NOMO-1 treated with DMSO at 0.1 percent for 48 hours (cell line): ENCODE measurements at regions not wholly inside any gene's neighbourhood (a gene's known extent, or its start where the extent isn't known, plus 50 kb on each side); places are given as distances from the start of the nearest gene placed in this dataset.

Experiments used
- DNase-seq: peaks from one replicate; lab custom pipeline; 2025; ENCODE audit not compliant: unreplicated experiment; lab: John Stamatoyannopoulos, UW

GRCh38 chr11:116481126-116481675 is 291.6 kb downstream of the BUD13 start:
- DNase-seq, result no peak

GRCh38 chr11:116478669-116479668 is 293.8 kb downstream of the BUD13 start:
- DNase-seq, result no peak

GRCh38 chr11:116478205-116478604 is 294.6 kb downstream of the BUD13 start:
- no peak for DNase-seq

- DNase-seq, result no peak
Observed at GRCh38 chr11:116473790-116474346, 298.9 kb downstream of the BUD13 start.

GRCh38 chr11:116473206-116473769 is 299.5 kb downstream of the BUD13 start:
- DNase-seq, result no peak

GRCh38 chr11:116472651-116473050 is 300.1 kb downstream of the BUD13 start:
- no peak for DNase-seq

GRCh38 chr11:116471608-116472256 is 301.1 kb downstream of the BUD13 start:
- DNase-seq, result no peak

- no peak for DNase-seq
Observed at GRCh38 chr11:116468699-116469098, 304.1 kb downstream of the BUD13 start.

- no peak for DNase-seq
Observed at GRCh38 chr11:116467823-116468222, 305.0 kb downstream of the BUD13 start.

GRCh38 chr11:116466801-116467200 is 306.0 kb downstream of the BUD13 start:
- DNase-seq, result no peak

- DNase-seq, result no peak
Observed at GRCh38 chr11:116466191-116466590, 306.6 kb downstream of the BUD13 start.

GRCh38 chr11:116465056-116465455 is 307.7 kb downstream of the BUD13 start:
- no peak for DNase-seq

GRCh38 chr11:116461789-116462188 is 311.0 kb downstream of the BUD13 start:
- no peak for DNase-seq

GRCh38 chr11:116460156-116460920 is 312.4 kb downstream of the BUD13 start:
- no peak for DNase-seq

- DNase-seq, result no peak
Observed at GRCh38 chr11:116459185-116460045, 313.4 kb downstream of the BUD13 start.

- no peak for DNase-seq
Observed at GRCh38 chr11:116458546-116458945, 314.2 kb downstream of the BUD13 start.

GRCh38 chr11:116457336-116458007 is 315.3 kb downstream of the BUD13 start:
- no peak for DNase-seq

- DNase-seq, result no peak
Observed at GRCh38 chr11:116454951-116455350, 317.8 kb downstream of the BUD13 start.
